Nephron progenitor cell (in vitro differentiated cells): ENCODE measurements at regions not wholly inside any gene's neighbourhood (a gene's known extent, or its start where the extent isn't known, plus 50 kb on each side); places are given as distances from the start of the nearest gene placed in this dataset.

Experiments
- DNase-seq: peaks from one replicate; pipeline ENCODE4 v3.0.0; 2021
- H3K27ac Mint-ChIP-seq: 2 replicates; pipeline ENCODE4 v1.8.0; 2021; ENCODE audit warnings: mild to moderate bottlenecking, moderate library complexity, mixed read lengths
- H3K27me3 Mint-ChIP-seq: 2 replicates; pipeline ENCODE4 v1.8.0; 2021; ENCODE audit warnings: mild to moderate bottlenecking, low read depth, mixed read lengths; ENCODE audit not compliant: poor library complexity
- H3K36me3 Mint-ChIP-seq: 2 replicates; pipeline ENCODE4 v1.8.0; 2021; ENCODE audit warnings: low read depth, mixed read lengths
- H3K4me1 Mint-ChIP-seq: 2 replicates; pipeline ENCODE4 v1.8.0; 2021; ENCODE audit warnings: mixed read lengths
- H3K4me3 Mint-ChIP-seq: 2 replicates; pipeline ENCODE4 v1.8.0; 2021; ENCODE audit warnings: mild to moderate bottlenecking, moderate library complexity, mixed read lengths
- H3K9me3 Mint-ChIP-seq: 2 replicates; pipeline ENCODE4 v1.8.0; 2021; ENCODE audit warnings: mild to moderate bottlenecking, moderate library complexity, mixed read lengths
- TF ChIP-seq, protein P1 (sequence below): fragments of 200-600 bp; sonication (generic); IDR thresholded peaks from 2 replicates; pipeline ENCODE4 v1.5.0; 2021; ENCODE audit warnings: antibody characterized with exemption

DNA sequence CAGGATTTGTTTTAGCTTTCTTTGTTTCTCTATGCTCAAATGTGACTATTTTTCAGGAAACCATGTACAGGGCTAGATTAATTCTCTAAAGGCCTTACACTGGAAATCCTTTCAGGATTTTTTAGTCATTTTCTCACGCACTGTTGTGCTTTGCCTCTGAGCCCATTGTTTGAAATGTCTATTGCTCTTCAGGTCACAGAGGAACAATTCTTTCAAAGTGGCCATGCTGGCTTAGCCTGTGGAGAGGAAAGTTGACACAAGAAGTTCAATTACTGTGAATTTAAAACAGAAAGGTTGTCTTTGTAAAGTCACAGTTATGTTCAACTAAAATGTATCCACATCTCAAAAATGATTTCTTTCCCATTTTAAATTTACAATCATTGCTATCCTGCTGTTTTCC, 1071.7 kb upstream of the POT1 start:
- TF ChIP-seq, protein P1, sequence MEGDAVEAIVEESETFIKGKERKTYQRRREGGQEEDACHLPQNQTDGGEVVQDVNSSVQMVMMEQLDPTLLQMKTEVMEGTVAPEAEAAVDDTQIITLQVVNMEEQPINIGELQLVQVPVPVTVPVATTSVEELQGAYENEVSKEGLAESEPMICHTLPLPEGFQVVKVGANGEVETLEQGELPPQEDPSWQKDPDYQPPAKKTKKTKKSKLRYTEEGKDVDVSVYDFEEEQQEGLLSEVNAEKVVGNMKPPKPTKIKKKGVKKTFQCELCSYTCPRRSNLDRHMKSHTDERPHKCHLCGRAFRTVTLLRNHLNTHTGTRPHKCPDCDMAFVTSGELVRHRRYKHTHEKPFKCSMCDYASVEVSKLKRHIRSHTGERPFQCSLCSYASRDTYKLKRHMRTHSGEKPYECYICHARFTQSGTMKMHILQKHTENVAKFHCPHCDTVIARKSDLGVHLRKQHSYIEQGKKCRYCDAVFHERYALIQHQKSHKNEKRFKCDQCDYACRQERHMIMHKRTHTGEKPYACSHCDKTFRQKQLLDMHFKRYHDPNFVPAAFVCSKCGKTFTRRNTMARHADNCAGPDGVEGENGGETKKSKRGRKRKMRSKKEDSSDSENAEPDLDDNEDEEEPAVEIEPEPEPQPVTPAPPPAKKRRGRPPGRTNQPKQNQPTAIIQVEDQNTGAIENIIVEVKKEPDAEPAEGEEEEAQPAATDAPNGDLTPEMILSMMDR: no peak
- H3K36me3 Mint-ChIP-seq: no peaks in the 10 kb centered on the region
- H3K9me3 Mint-ChIP-seq: peaks cover 5% of the 10 kb centered on the region
- no peak for DNase-seq
- no peak overlapping the region for H3K4me3 Mint-ChIP-seq
- no peaks in the 10 kb centered on the region for H3K4me1 Mint-ChIP-seq
- no peak overlapping the region for H3K27ac Mint-ChIP-seq
- H3K27me3 Mint-ChIP-seq: peaks cover 3% of the 10 kb centered on the region

DNA sequence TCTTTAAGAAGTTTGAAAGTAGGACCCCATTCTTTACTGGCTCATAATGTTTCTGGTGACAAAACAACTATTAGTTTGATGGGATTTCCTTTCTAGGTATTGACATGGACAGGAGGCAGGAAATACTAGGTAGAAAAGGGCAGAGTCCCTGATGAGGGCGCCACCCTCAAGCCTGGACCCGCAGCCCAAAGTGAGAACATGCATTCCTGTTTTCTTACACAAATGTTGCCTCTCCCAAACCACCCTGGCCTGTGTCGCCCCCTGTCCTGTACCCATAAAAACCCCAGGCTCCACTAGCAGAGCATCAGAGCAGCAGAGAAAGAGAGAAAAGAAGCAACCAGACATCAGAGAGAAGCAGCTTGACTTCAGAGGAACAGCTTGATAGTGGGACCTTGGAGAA, 1055.2 kb upstream of the POT1 start:
- H3K27me3 Mint-ChIP-seq: peaks cover 4% of the 10 kb centered on the region
- no peak overlapping the region for H3K4me3 Mint-ChIP-seq
- H3K9me3 Mint-ChIP-seq: no peaks in the 10 kb centered on the region
- DNase-seq: no peak
- no peaks in the 10 kb centered on the region for H3K36me3 Mint-ChIP-seq
- no peak overlapping the region for H3K27ac Mint-ChIP-seq
- TF ChIP-seq, protein P1: no peak
- no peaks in the 10 kb centered on the region for H3K4me1 Mint-ChIP-seq

GRCh38 chr7:125971656-125972055, 1042.0 kb upstream of the POT1 start:
- Mint-ChIP-seq H3K27ac (no peak overlapping the region), H3K4me1 (no peaks in the 10 kb centered on the region), H3K27me3 (peaks cover 3% of the 10 kb centered on the region), H3K9me3 (no peaks in the 10 kb centered on the region), H3K36me3 (no peaks in the 10 kb centered on the region), H3K4me3 (no peak overlapping the region)
- DNase-seq: no peak
- TF ChIP-seq, protein P1: no peak

- Mint-ChIP-seq H3K27me3 (no peaks in the 10 kb centered on the region), H3K27ac (no peak overlapping the region)
Measured at GRCh38 chr7:125966278-125967048, 1036.8 kb upstream of the POT1 start.

GRCh38 chr7:125934955-125935354, 1005.3 kb upstream of the POT1 start:
- Mint-ChIP-seq H3K36me3 (no peaks in the 10 kb centered on the region), H3K9me3 (peaks cover 4% of the 10 kb centered on the region), H3K27ac (no peak overlapping the region), H3K27me3 (no peaks in the 10 kb centered on the region), H3K4me1 (peaks cover 6% of the 10 kb centered on the region), H3K4me3 (no peak overlapping the region)
- TF ChIP-seq, protein P1: no peak
- no peak for DNase-seq

More at GRCh38 chr7:125966278-125967048, 1036.8 kb upstream of the POT1 start:
- TF ChIP-seq, protein P1: no peak
- no peak overlapping the region for H3K4me3 Mint-ChIP-seq
- no peak for DNase-seq
- no peaks in the 10 kb centered on the region for H3K9me3 Mint-ChIP-seq
- no peaks in the 10 kb centered on the region for H3K36me3 Mint-ChIP-seq
- H3K4me1 Mint-ChIP-seq: no peaks in the 10 kb centered on the region

- Mint-ChIP-seq H3K9me3 (peaks cover 4% of the 10 kb centered on the region), H3K4me1 (peaks cover 2% of the 10 kb centered on the region), H3K36me3 (no peaks in the 10 kb centered on the region), H3K4me3 (no peak overlapping the region), H3K27ac (no peak overlapping the region), H3K27me3 (no peaks in the 10 kb centered on the region)
- DNase-seq: no peak
- TF ChIP-seq, protein P1: no peak
Measured at GRCh38 chr7:125934539-125934938, 1004.9 kb upstream of the POT1 start.
